Ovary (tissue), 3 donors: ENCODE measurements at regions not wholly inside any gene's neighbourhood (a gene's known extent, or its start where the extent isn't known, plus 50 kb on each side); places are given as distances from the start of the nearest gene placed in this dataset.

Experiments used
- EP300 ChIP-seq: sonication (generic); formaldehyde crosslinking; IDR thresholded peaks from one replicate; pipeline ENCODE4 v1.6.1; 2017; ENCODE audit warnings: antibody characterized with exemption
- POLR2A ChIP-seq: fragments of 450-650 bp; IDR thresholded peaks from one replicate; pipeline ENCODE4 v1.6.1; 2017; ENCODE audit warnings: antibody characterized with exemption, mild to moderate bottlenecking, moderate library complexity
- TF ChIP-seq, protein P1 (sequence below), 3 donors: fragments of 450-650 bp in 2 of 3; fragments of 200-600 bp in 1 of 3; IDR thresholded peaks; one replicate each; pipeline versions ENCODE4 v1.5.1 to v1.8.0; 2016 to 2022; ENCODE audit warnings: antibody characterized with exemption in 3 of 3, mild to moderate bottlenecking in 1 of 3
- donor health status: DM: no; HTN: no; CAD: no.

DNA sequence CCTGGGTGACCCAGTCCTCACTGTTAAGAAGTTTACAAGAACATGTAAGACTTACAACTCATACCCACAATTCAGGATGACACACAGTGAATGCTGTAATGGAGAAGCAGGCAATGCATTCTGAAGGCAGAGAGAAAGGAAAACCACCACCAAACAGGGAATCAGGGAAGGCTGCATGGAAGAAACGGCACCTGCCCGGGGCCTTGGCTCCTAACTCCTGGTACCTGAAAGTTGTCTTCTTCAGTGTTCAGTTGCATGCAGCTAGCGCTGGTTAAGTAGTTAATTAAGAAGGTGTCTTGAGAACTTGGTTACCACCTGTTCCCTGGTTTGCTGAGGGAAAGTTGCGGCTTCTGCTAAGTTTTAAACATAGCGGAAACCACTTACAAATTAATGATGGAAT, 57.2 kb downstream of the GPR6 start:
- TF ChIP-seq, protein P1, sequence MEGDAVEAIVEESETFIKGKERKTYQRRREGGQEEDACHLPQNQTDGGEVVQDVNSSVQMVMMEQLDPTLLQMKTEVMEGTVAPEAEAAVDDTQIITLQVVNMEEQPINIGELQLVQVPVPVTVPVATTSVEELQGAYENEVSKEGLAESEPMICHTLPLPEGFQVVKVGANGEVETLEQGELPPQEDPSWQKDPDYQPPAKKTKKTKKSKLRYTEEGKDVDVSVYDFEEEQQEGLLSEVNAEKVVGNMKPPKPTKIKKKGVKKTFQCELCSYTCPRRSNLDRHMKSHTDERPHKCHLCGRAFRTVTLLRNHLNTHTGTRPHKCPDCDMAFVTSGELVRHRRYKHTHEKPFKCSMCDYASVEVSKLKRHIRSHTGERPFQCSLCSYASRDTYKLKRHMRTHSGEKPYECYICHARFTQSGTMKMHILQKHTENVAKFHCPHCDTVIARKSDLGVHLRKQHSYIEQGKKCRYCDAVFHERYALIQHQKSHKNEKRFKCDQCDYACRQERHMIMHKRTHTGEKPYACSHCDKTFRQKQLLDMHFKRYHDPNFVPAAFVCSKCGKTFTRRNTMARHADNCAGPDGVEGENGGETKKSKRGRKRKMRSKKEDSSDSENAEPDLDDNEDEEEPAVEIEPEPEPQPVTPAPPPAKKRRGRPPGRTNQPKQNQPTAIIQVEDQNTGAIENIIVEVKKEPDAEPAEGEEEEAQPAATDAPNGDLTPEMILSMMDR (IDR thresholded peaks at IDR 0.05): no peak
- TF ChIP-seq POLR2A: no peak
- no peak for TF ChIP-seq EP300
